ENCODE measurements at regions not wholly inside any gene's neighbourhood (a gene's known extent, or its start where the extent isn't known, plus 50 kb on each side); places are given as distances from the start of the nearest gene placed in this dataset.

- peaks cover 5% of the 10 kb centered on the region for H3K4me1 Mint-ChIP-seq (ENCODE audit: unreplicated experiment)
- no peaks in the 10 kb centered on the region for H3K27me3 Mint-ChIP-seq
- H3K27ac Mint-ChIP-seq, result no peak overlapping the region
- H3K9me3 Mint-ChIP-seq, result no peaks in the 10 kb centered on the region
- no peaks in the 10 kb centered on the region for H3K36me3 Mint-ChIP-seq
- no peak overlapping the region for H3K4me3 Mint-ChIP-seq
- DNase-seq (ENCODE audit: extremely low spot score, unreplicated experiment), result no peak
- no peak for TF ChIP-seq CTCF (conservative IDR thresholded peaks at IDR 0.05)
Observed at GRCh38 chr3:5035113-5035512, 55.9 kb downstream of the BHLHE40 start.

- Mint-ChIP-seq H3K4me1 (ENCODE audit: unreplicated experiment) (peaks cover 5% of the 10 kb centered on the region), H3K36me3 (no peaks in the 10 kb centered on the region), H3K4me3 (no peak overlapping the region), H3K27me3 (no peaks in the 10 kb centered on the region), H3K27ac (no peak overlapping the region), H3K9me3 (no peaks in the 10 kb centered on the region)
- no peak for TF ChIP-seq CTCF (conservative IDR thresholded peaks at IDR 0.05)
- no peak for DNase-seq (ENCODE audit: extremely low spot score, unreplicated experiment)
Observed at GRCh38 chr3:5035692-5036391, 56.6 kb downstream of the BHLHE40 start.

GRCh38 chr3:5036392-5036766, 57.1 kb downstream of the BHLHE40 start:
- no peaks in the 10 kb centered on the region for H3K36me3 Mint-ChIP-seq
- H3K27me3 Mint-ChIP-seq, result no peaks in the 10 kb centered on the region
- H3K4me3 Mint-ChIP-seq, result no peak overlapping the region
- DNase-seq (ENCODE audit: extremely low spot score, unreplicated experiment), result no peak
- H3K27ac Mint-ChIP-seq, result no peak overlapping the region
- no peaks in the 10 kb centered on the region for H3K9me3 Mint-ChIP-seq
- TF ChIP-seq CTCF (conservative IDR thresholded peaks at IDR 0.05), result no peak
- H3K4me1 Mint-ChIP-seq (ENCODE audit: unreplicated experiment), result peaks cover 4% of the 10 kb centered on the region

GRCh38 chr3:5036858-5037257, 57.6 kb downstream of the BHLHE40 start:
- Mint-ChIP-seq H3K27ac (no peak overlapping the region), H3K27me3 (no peaks in the 10 kb centered on the region), H3K4me3 (no peak overlapping the region), H3K36me3 (no peaks in the 10 kb centered on the region), H3K9me3 (no peaks in the 10 kb centered on the region), H3K4me1 (ENCODE audit: unreplicated experiment) (no peaks in the 10 kb centered on the region)
- TF ChIP-seq CTCF (conservative IDR thresholded peaks at IDR 0.05), result no peak
- no peak for DNase-seq (ENCODE audit: extremely low spot score, unreplicated experiment)

GRCh38 chr3:5039585-5039984, 60.3 kb downstream of the BHLHE40 start:
- no peak overlapping the region for H3K27ac Mint-ChIP-seq
- H3K4me1 Mint-ChIP-seq (ENCODE audit: unreplicated experiment), result no peaks in the 10 kb centered on the region

More at GRCh38 chr3:5039585-5039984, 60.3 kb downstream of the BHLHE40 start:
- no peak for DNase-seq (ENCODE audit: extremely low spot score, unreplicated experiment)
- no peak overlapping the region for H3K4me3 Mint-ChIP-seq
- H3K36me3 Mint-ChIP-seq, result no peaks in the 10 kb centered on the region
- no peak for TF ChIP-seq CTCF (conservative IDR thresholded peaks at IDR 0.05)
- no peaks in the 10 kb centered on the region for H3K27me3 Mint-ChIP-seq
- no peaks in the 10 kb centered on the region for H3K9me3 Mint-ChIP-seq

Measured in type B pancreatic cell (in vitro differentiated cells).